OCI-LY7 (cell line): ENCODE measurements at regions not wholly inside any gene's neighbourhood (a gene's known extent, or its start where the extent isn't known, plus 50 kb on each side); places are given as distances from the start of the nearest gene placed in this dataset.

Source experiments
- BruUV-seq: library from RNA; stranded (reverse); fragments of 400-500 nt; replicated peaks from 2 replicates; lab custom pipeline; 2021; lab: Mats Ljungman, UMichigan
- CTCF ChIA-PET: fragments of 300-600 bp; sonication (Branson Sonifier 250); formaldehyde crosslinking; loops from one replicate; lab custom pipeline; 2022; ENCODE audit warnings: antibody characterized with exemption; ENCODE audit not compliant: unreplicated experiment; lab: Charles Lee
- POLR2A ChIA-PET: fragments of 300-600 bp; sonication (Branson Sonifier 250); formaldehyde crosslinking; loops from one replicate; lab custom pipeline; 2022; ENCODE audit warnings: antibody characterized with exemption; lab: Charles Lee
- DNase-seq: peaks from one replicate; pipeline ENCODE4 v3.0.0-alpha.2; 2015; ENCODE audit warnings: low spot score
- H2AFZ ChIP-seq: fragments of 200-600 bp; sonication (generic), shearing (Covaris generic); 2 replicates; pipeline ENCODE4 v1.6.1; 2014; ENCODE audit warnings: mild to moderate bottlenecking, antibody characterized with exemption, low read length, moderate library complexity
- H3K27ac ChIP-seq: fragments of 200-600 bp; sonication (generic); 2 replicates; pipeline ENCODE4 v1.5.1; 2014; ENCODE audit warnings: mixed run types, low read depth, mild to moderate bottlenecking, moderate library complexity, low read length, inconsistent platforms; ENCODE audit not compliant: poor library complexity, severe bottlenecking
- H3K36me3 ChIP-seq: fragments of 200-600 bp; sonication (generic); 2 replicates; pipeline ENCODE4 v1.6.1; 2014; ENCODE audit warnings: mild to moderate bottlenecking, antibody characterized with exemption, low read length, moderate library complexity, mixed read lengths; ENCODE audit not compliant: insufficient read depth
- H3K4me1 ChIP-seq: fragments of 200-600 bp; sonication (generic); 2 replicates; pipeline ENCODE4 v1.5.1; 2014; ENCODE audit warnings: mild to moderate bottlenecking, low read length; ENCODE audit not compliant: insufficient read depth, poor library complexity, severe bottlenecking
- H3K4me2 ChIP-seq: fragments of 200-600 bp; sonication (generic); 2 replicates; pipeline ENCODE4 v1.6.1; 2014; ENCODE audit warnings: mild to moderate bottlenecking, low read length
- H3K4me3 ChIP-seq: fragments of 200-600 bp; sonication (generic); 2 replicates; pipeline ENCODE4 v1.5.1; 2014; ENCODE audit warnings: mild to moderate bottlenecking, low read depth, low read length; ENCODE audit not compliant: poor library complexity, severe bottlenecking
- H3K79me2 ChIP-seq: fragments of 200-600 bp; sonication (generic); 2 replicates; pipeline ENCODE4 v1.6.1; 2016; ENCODE audit warnings: low read depth, mild to moderate bottlenecking, low read length, moderate library complexity, mixed read lengths; ENCODE audit not compliant: insufficient read depth
- H3K9me2 ChIP-seq: fragments of 200-600 bp; sonication (generic); 2 replicates; pipeline ENCODE4 v1.6.1; 2016; ENCODE audit warnings: mild to moderate bottlenecking, low read length, mixed read lengths; ENCODE audit not compliant: insufficient read depth
- H3K9me3 ChIP-seq: fragments of 200-600 bp; sonication (generic); 2 replicates; pipeline ENCODE4 v1.6.1; 2014; ENCODE audit warnings: mild to moderate bottlenecking, mixed run types, low read length, mixed read lengths
- H4K20me1 ChIP-seq: fragments of 200-600 bp; sonication (generic); 2 replicates; pipeline ENCODE4 v1.6.1; 2014; ENCODE audit warnings: mild to moderate bottlenecking, antibody characterized with exemption, low read length, moderate library complexity, mixed read lengths; ENCODE audit not compliant: insufficient read depth
- CTCF ChIP-seq: fragments of 200-600 bp; sonication (generic); conservative IDR thresholded peaks from 2 replicates; pipeline ENCODE4 v1.5.1; 2014; ENCODE audit warnings: mild to moderate bottlenecking, antibody characterized with exemption, low read length, moderate library complexity, mixed read lengths
- EZH2phosphoT487 ChIP-seq: fragments of 200-600 bp; sonication (generic); IDR thresholded peaks from 2 replicates; pipeline ENCODE4 v1.6.1; 2018; ENCODE audit warnings: low read depth, borderline replicate concordance, mild to moderate bottlenecking, mixed run types, antibody characterized with exemption, low read length, moderate library complexity, mixed read lengths
- intact Hi-C: fragments of 100-400 bp; cut with micrococcal nuclease; formaldehyde crosslinking; loops from one replicate; pipeline ENCODE4 v1.10.0; 2022; ENCODE audit not compliant: unreplicated experiment

GRCh38 chr3:55173504-55173903 is 245.6 kb upstream of the LRTM1 start:
- TF ChIP-seq CTCF, result no peak
- TF ChIP-seq EZH2phosphoT487, result no peak
- CTCF ChIA-PET, result no interaction called here
- H2AFZ ChIP-seq, result no peak overlapping the region
- no peaks in the 10 kb centered on the region for H3K79me2 ChIP-seq
- H4K20me1 ChIP-seq, result no peaks in the 10 kb centered on the region
- no peaks in the 10 kb centered on the region for H3K9me2 ChIP-seq
- no peaks in the 10 kb centered on the region for H3K9me3 ChIP-seq
- no peak overlapping the region for H3K4me2 ChIP-seq
- no TSS peak for BruUV-seq
- DNase-seq, result no peak
- POLR2A ChIA-PET, result no interaction called here
- no peak overlapping the region for H3K27ac ChIP-seq
- intact Hi-C loops, result no loop called here
- H3K36me3 ChIP-seq, result no peaks in the 10 kb centered on the region
- H3K4me1 ChIP-seq, result no peaks in the 10 kb centered on the region
- no peak overlapping the region for H3K4me3 ChIP-seq

- CTCF ChIA-PET, result no interaction called here
- POLR2A ChIA-PET, result interaction anchor here (0.9 kb wide), 1 partner anchor 10 kb away, joined by 3 read pairs; no protein-coding TSS in a partner anchor
- Histone ChIP-seq H4K20me1 (no peaks in the 10 kb centered on the region), H3K4me1 (no peaks in the 10 kb centered on the region), H3K4me3 (no peak overlapping the region), H3K9me2 (no peaks in the 10 kb centered on the region), H3K9me3 (no peaks in the 10 kb centered on the region), H3K27ac (no peak overlapping the region), H3K36me3 (no peaks in the 10 kb centered on the region), H3K79me2 (no peaks in the 10 kb centered on the region), H2AFZ (no peak overlapping the region), H3K4me2 (no peak overlapping the region)
- intact Hi-C loops, result no loop called here
- TF ChIP-seq EZH2phosphoT487, result no peak
- BruUV-seq, result no TSS peak
- DNase-seq, result no peak
Measured at GRCh38 chr3:55172913-55173312, 245.1 kb upstream of the LRTM1 start.

- H3K79me2 ChIP-seq, result no peaks in the 10 kb centered on the region
- H3K4me1 ChIP-seq, result peaks cover 19% of the 10 kb centered on the region
- no peaks in the 10 kb centered on the region for H3K9me2 ChIP-seq
- no TSS peak for BruUV-seq
- intact Hi-C loops, result no loop called here
- CTCF ChIA-PET, result no interaction called here
- no peak for DNase-seq
- no peak overlapping the region for H2AFZ ChIP-seq
- no peak overlapping the region for H3K27ac ChIP-seq
- no peaks in the 10 kb centered on the region for H3K9me3 ChIP-seq
- H3K4me2 ChIP-seq, result no peak overlapping the region
- H4K20me1 ChIP-seq, result no peaks in the 10 kb centered on the region
- no peak overlapping the region for H3K4me3 ChIP-seq
- TF ChIP-seq EZH2phosphoT487 (no peak), CTCF (no peak)
- POLR2A ChIA-PET, result no interaction called here
- no peaks in the 10 kb centered on the region for H3K36me3 ChIP-seq
Measured at GRCh38 chr3:55170444-55170843, 242.6 kb upstream of the LRTM1 start.
